CD14-positive monocyte (primary cell): ENCODE measurements at regions not wholly inside any gene's neighbourhood (a gene's known extent, or its start where the extent isn't known, plus 50 kb on each side); places are given as distances from the start of the nearest gene placed in this dataset.

Source experiments
- DNase-seq, 3 donors: peaks; one replicate each; pipeline ENCODE4 v3.0.0-alpha.2; 2011 to 2022
- H2AFZ ChIP-seq: 2 replicates; pipeline ENCODE4 v1.6.0; 2012; ENCODE audit warnings: mild to moderate bottlenecking, low read depth, low read length, inconsistent platforms; ENCODE audit not compliant: insufficient read depth, poor library complexity, severe bottlenecking
- H3K27ac ChIP-seq, 2 donors: 1 replicate in 1 of 2; 2 replicates in 1 of 2; pipeline ENCODE4 v1.5.1; 2012 to 2013; ENCODE audit warnings: low read length in 2 of 2, control low read depth in 1 of 2, inconsistent platforms in 1 of 2, low read depth in 1 of 2, mild to moderate bottlenecking in 1 of 2
- H3K27me3 ChIP-seq, 2 donors: one replicate each; pipeline versions ENCODE4 v1.6.0 to v1.6.1; 2011 to 2013; ENCODE audit warnings: low read length in 2 of 2; ENCODE audit not compliant: control insufficient read depth in 2 of 2, insufficient read depth in 2 of 2
- H3K36me3 ChIP-seq, 2 donors: replicated peaks in 1 of 2; 1 replicate in 1 of 2; 2 replicates in 1 of 2; pipeline versions ENCODE4 v1.5.1 to v1.6.1; 2012 to 2013; ENCODE audit warnings: low read length in 2 of 2, control low read depth in 1 of 2, inconsistent platforms in 1 of 2, mild to moderate bottlenecking in 1 of 2; ENCODE audit not compliant: insufficient read depth in 2 of 2, control insufficient read depth in 1 of 2
- H3K4me1 ChIP-seq, 2 donors: 1 replicate in 1 of 2; 2 replicates in 1 of 2; pipeline versions ENCODE4 v1.5.1 to v1.6.1; 2012 to 2013; ENCODE audit warnings: low read length in 2 of 2, control low read depth in 1 of 2, inconsistent platforms in 1 of 2, mild to moderate bottlenecking in 1 of 2, moderate library complexity in 1 of 2; ENCODE audit not compliant: insufficient read depth in 2 of 2, control insufficient read depth in 1 of 2
- H3K4me2 ChIP-seq: replicated peaks from 2 replicates; pipeline ENCODE3; 2012; ENCODE audit warnings: low read length, moderate library complexity, mild to moderate bottlenecking; ENCODE audit not compliant: poor library complexity, severe bottlenecking; ENCODE audit errors: extremely low read depth
- H3K4me3 ChIP-seq, 3 experiments: fragments of 200-600 bp in 1 of 3; sonication (generic) in 1 of 3; replicated peaks in 1 of 3; 1 replicate in 2 of 3; 2 replicates in 1 of 3; pipeline ENCODE4 v1.5.1; 2011 to 2013; ENCODE audit warnings: low read length in 3 of 3, mild to moderate bottlenecking in 3 of 3, control low read depth in 2 of 3, low read depth in 2 of 3, inconsistent platforms in 1 of 3, moderate library complexity in 1 of 3
- H3K79me2 ChIP-seq: 2 replicates; pipeline ENCODE4 v1.6.0; 2012; ENCODE audit warnings: mild to moderate bottlenecking, control low read depth, inconsistent platforms, low read length, moderate library complexity; ENCODE audit not compliant: insufficient read depth
- H3K9ac ChIP-seq: 2 replicates; pipeline ENCODE4 v1.6.0; 2017; ENCODE audit warnings: low read length, mild to moderate bottlenecking; ENCODE audit not compliant: insufficient read depth, poor library complexity, severe bottlenecking
- H3K9me3 ChIP-seq, 2 donors: replicated peaks in 1 of 2; 1 replicate in 1 of 2; 2 replicates in 1 of 2; pipeline versions ENCODE4 v1.5.1 to v1.6.1; 2012 to 2013; ENCODE audit warnings: low read length in 2 of 2, control low read depth in 1 of 2; ENCODE audit not compliant: control insufficient read depth in 1 of 2, insufficient read depth in 1 of 2
- H4K20me1 ChIP-seq: 2 replicates; pipeline ENCODE4 v1.6.0; 2012; ENCODE audit warnings: mild to moderate bottlenecking, low read length, control low read depth, moderate library complexity; ENCODE audit not compliant: insufficient read depth
- H3K27ac Mint-ChIP-seq, 7 donors: one replicate each; pipeline ENCODE4 v1.8.0; 2020; ENCODE audit warnings: mild to moderate bottlenecking in 7 of 7, mixed read lengths in 7 of 7, moderate library complexity in 6 of 7, inconsistent platforms in 2 of 7
- H3K27me3 Mint-ChIP-seq, 3 donors: one replicate each; pipeline ENCODE4 v1.8.0; 2021 to 2022; ENCODE audit warnings: low read depth in 3 of 3, mild to moderate bottlenecking in 3 of 3, mixed read lengths in 3 of 3, moderate library complexity in 3 of 3, inconsistent platforms in 1 of 3
- H3K36me3 Mint-ChIP-seq, 2 donors: one replicate each; pipeline ENCODE4 v1.8.0; 2020; ENCODE audit warnings: mixed read lengths in 2 of 2, inconsistent platforms in 1 of 2, mild to moderate bottlenecking in 1 of 2
- H3K4me1 Mint-ChIP-seq: one replicate; pipeline ENCODE4 v1.8.0; 2020; ENCODE audit warnings: mild to moderate bottlenecking, mixed read lengths
- H3K4me3 Mint-ChIP-seq, 2 donors: one replicate each; pipeline ENCODE4 v1.8.0; 2020; ENCODE audit warnings: mild to moderate bottlenecking in 2 of 2, mixed read lengths in 2 of 2, moderate library complexity in 1 of 2
- H3K9me3 Mint-ChIP-seq, 7 donors: one replicate each; pipeline ENCODE4 v1.8.0; 2020 to 2022; ENCODE audit warnings: mixed read lengths in 7 of 7, mild to moderate bottlenecking in 6 of 7, moderate library complexity in 6 of 7, inconsistent platforms in 2 of 7
- WGBS: methylation state at CpG from one replicate; pipeline ENCODE4 v1.1.5; 2013; ENCODE audit warnings: missing lambda C conversion rate; ENCODE audit not compliant: insufficient coverage; 5-methylcytosine and 5-hydroxymethylcytosine counted together
- intact Hi-C, 2 donors: fragments of 100-400 bp; cut with micrococcal nuclease; formaldehyde crosslinking; loops; one replicate each; pipeline versions ENCODE4 v1.15.0 to v1.15.1; 2023
- TF ChIP-seq, protein P1 (sequence below): fragments of 200-600 bp; IDR thresholded peaks from one replicate; pipeline ENCODE4 v1.8.0; 2022; ENCODE audit warnings: antibody characterized with exemption, mild to moderate bottlenecking

DNA sequence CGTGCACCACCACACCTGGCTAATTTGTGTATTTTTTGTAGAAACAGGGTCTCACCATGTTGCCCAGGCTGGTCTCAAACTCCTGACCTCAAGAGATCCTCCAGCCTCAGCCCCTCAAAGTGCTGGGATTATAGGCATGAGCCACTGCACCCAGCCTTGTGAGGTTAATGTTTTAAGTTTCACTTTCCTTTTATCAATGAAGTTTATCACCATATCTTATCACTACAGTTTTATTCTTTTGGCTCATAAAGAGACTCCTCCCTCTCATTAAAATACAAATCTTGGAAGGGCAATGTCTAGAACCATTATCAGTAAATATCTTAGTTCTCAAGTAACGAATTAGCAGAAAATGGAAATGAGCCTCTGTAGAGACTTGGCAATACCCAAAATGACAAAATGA is 173.8 kb downstream of the BCL11A start:
- H3K4me2 ChIP-seq: no peak overlapping the region
- Mint-ChIP-seq H3K9me3 (peaks cover 0 to 1% (median 0%) of the 10 kb centered on the region in 7 donors), H3K27ac (no peak overlapping the region)

DNA sequence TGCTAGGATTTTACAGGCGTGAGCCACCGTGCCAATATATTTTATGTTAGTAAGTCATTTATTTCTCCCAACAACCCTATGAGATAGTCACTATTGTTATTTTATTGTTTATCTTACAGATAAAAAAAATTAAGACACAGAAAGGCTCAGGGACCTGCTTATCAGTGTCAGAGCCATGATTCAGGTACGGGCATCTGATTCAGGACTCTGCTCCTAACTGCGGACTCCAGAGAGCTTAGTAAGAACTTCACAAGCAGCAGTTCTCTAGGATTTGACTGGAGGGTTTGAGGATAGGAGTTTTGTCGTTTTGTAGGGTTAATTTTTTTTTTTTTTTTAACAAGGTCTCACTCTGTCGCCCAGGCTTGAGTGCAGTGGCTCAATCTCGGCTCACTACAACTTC is 174.2 kb downstream of the BCL11A start:
- Mint-ChIP-seq H3K4me1 (peaks cover 22% of the 10 kb centered on the region), H3K9me3 (peaks cover 0 to 1% (median 0%) of the 10 kb centered on the region in 7 donors), H3K27ac (no peak overlapping the region), H3K4me3 (no peak overlapping the region), H3K27me3 (peaks cover 0 to 1% (median 0%) of the 10 kb centered on the region in 3 donors), H3K36me3 (no peaks in the 10 kb centered on the region)
- DNase-seq: no peak
- no peak overlapping the region for H3K9ac ChIP-seq
- no peaks in the 10 kb centered on the region for H3K27me3 ChIP-seq
- no peak overlapping the region for H3K4me2 ChIP-seq
- H4K20me1 ChIP-seq: no peaks in the 10 kb centered on the region
- peaks cover 9 to 14% of the 10 kb centered on the region in 2 donors for H3K4me1 ChIP-seq
- H2AFZ ChIP-seq: no peak overlapping the region
- no peaks in the 10 kb centered on the region for H3K79me2 ChIP-seq
- no peaks in the 10 kb centered on the region for H3K36me3 ChIP-seq
- intact Hi-C loops: no loop called here
- H3K27ac ChIP-seq: no peak overlapping the region
- no peak overlapping the region for H3K4me3 ChIP-seq
- TF ChIP-seq, protein P1, sequence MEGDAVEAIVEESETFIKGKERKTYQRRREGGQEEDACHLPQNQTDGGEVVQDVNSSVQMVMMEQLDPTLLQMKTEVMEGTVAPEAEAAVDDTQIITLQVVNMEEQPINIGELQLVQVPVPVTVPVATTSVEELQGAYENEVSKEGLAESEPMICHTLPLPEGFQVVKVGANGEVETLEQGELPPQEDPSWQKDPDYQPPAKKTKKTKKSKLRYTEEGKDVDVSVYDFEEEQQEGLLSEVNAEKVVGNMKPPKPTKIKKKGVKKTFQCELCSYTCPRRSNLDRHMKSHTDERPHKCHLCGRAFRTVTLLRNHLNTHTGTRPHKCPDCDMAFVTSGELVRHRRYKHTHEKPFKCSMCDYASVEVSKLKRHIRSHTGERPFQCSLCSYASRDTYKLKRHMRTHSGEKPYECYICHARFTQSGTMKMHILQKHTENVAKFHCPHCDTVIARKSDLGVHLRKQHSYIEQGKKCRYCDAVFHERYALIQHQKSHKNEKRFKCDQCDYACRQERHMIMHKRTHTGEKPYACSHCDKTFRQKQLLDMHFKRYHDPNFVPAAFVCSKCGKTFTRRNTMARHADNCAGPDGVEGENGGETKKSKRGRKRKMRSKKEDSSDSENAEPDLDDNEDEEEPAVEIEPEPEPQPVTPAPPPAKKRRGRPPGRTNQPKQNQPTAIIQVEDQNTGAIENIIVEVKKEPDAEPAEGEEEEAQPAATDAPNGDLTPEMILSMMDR: no peak
- 82% methylated on average over 2 of the region's 7 CpGs for WGBS
- no peaks in the 10 kb centered on the region for H3K9me3 ChIP-seq

More for the DNA sequence above, 173.8 kb downstream of the BCL11A start:
- H2AFZ ChIP-seq: no peak overlapping the region
- H3K27ac ChIP-seq: no peak overlapping the region
- TF ChIP-seq, protein P1: no peak
- Mint-ChIP-seq H3K36me3 (no peaks in the 10 kb centered on the region), H3K27me3 (peaks cover 0 to 1% (median 0%) of the 10 kb centered on the region in 3 donors), H3K4me3 (no peak overlapping the region), H3K4me1 (peaks cover 22% of the 10 kb centered on the region)
- intact Hi-C loops: no loop called here
- no peak overlapping the region for H3K9ac ChIP-seq
- no peaks in the 10 kb centered on the region for H4K20me1 ChIP-seq
- H3K4me1 ChIP-seq: peaks cover 9 to 14% of the 10 kb centered on the region in 2 donors
- H3K4me3 ChIP-seq: no peak overlapping the region
- no peaks in the 10 kb centered on the region for H3K9me3 ChIP-seq
- no CpG with 5 or more reads among the region's 2 CpGs for WGBS
- H3K27me3 ChIP-seq: no peaks in the 10 kb centered on the region
- no peak for DNase-seq
- H3K79me2 ChIP-seq: no peaks in the 10 kb centered on the region
- H3K36me3 ChIP-seq: no peaks in the 10 kb centered on the region
